Gastroesophageal sphincter (tissue), 3 donors: ENCODE measurements at regions not wholly inside any gene's neighbourhood (a gene's known extent, or its start where the extent isn't known, plus 50 kb on each side); places are given as distances from the start of the nearest gene placed in this dataset.

ENCODE experiments used
- CTCF ChIP-seq, 4 experiments: fragments of 200-600 bp in 2 of 4; fragments of 450-650 bp in 2 of 4; sonication (generic) in 1 of 4; IDR thresholded peaks; one replicate each; pipeline ENCODE4 v1.5.1; 2017 to 2019; ENCODE audit warnings: antibody characterized with exemption in 4 of 4, mild to moderate bottlenecking in 2 of 4, moderate library complexity in 2 of 4
- POLR2AphosphoS5 ChIP-seq: sonication (generic); formaldehyde crosslinking; IDR thresholded peaks from one replicate; pipeline ENCODE4 v1.6.1; 2017; ENCODE audit warnings: antibody characterized with exemption

- no peak for TF ChIP-seq CTCF (IDR thresholded peaks at IDR 0.05)
- TF ChIP-seq POLR2AphosphoS5 = no peak
These were observed 156.1 kb upstream of the NTRK2 start for GRCh38 chr9:84513473-84513872.
